Heart left ventricle (tissue), 16 donors: ENCODE measurements at regions not wholly inside any gene's neighbourhood (a gene's known extent, or its start where the extent isn't known, plus 50 kb on each side); places are given as distances from the start of the nearest gene placed in this dataset.

ENCODE experiments used
- ATAC-seq, 4 donors: fragments of 200-7000 bp; cut with Tn5 transposase; one replicate each; pipeline ENCODE4 v1.9.1; 2020 to 2022; ENCODE audit warnings: moderate library complexity in 4 of 4, mild to moderate bottlenecking in 3 of 4, moderate number of reproducible peaks in 1 of 4
- DNase-seq, 5 donors: peaks; one replicate each; pipeline ENCODE4 v3.0.0-alpha.2; 2020
- H3K27ac ChIP-seq, 12 donors: fragments of 200-600 bp; sonication (generic) in 4 of 12; one replicate each; pipeline versions ENCODE4 v1.5.0 to v1.8.0; 2016 to 2022; ENCODE audit warnings: mild to moderate bottlenecking in 2 of 12
- H3K27me3 ChIP-seq, 9 donors: fragments of 200-600 bp; sonication (generic) in 2 of 9; one replicate each; pipeline versions ENCODE4 v1.5.1 to v1.8.0; 2016 to 2022; ENCODE audit warnings: mild to moderate bottlenecking in 3 of 9
- H3K36me3 ChIP-seq, 9 donors: fragments of 200-600 bp; sonication (generic) in 2 of 9; one replicate each; pipeline versions ENCODE4 v1.5.0 to v1.8.0; 2018 to 2022; ENCODE audit warnings: mild to moderate bottlenecking in 2 of 9
- H3K4me1 ChIP-seq, 12 donors: fragments of 200-600 bp; sonication (generic) in 4 of 12; one replicate each; pipeline versions ENCODE4 v1.5.0 to v1.8.0; 2016 to 2022; ENCODE audit warnings: mild to moderate bottlenecking in 3 of 12
- H3K4me3 ChIP-seq, 12 donors: fragments of 200-600 bp; sonication (generic) in 4 of 12; one replicate each; pipeline versions ENCODE4 v1.5.0 to v1.8.0; 2017 to 2022; ENCODE audit warnings: mild to moderate bottlenecking in 9 of 12, moderate library complexity in 4 of 12
- H3K9me3 ChIP-seq, 12 donors: fragments of 200-600 bp; sonication (generic) in 4 of 12; one replicate each; pipeline versions ENCODE4 v1.5.0 to v1.8.0; 2016 to 2022; ENCODE audit warnings: mild to moderate bottlenecking in 1 of 12
- POLR2A ChIP-seq, 2 donors: fragments of 450-650 bp; IDR thresholded peaks; one replicate each; pipeline ENCODE4 v1.6.1; 2017; ENCODE audit warnings: antibody characterized with exemption in 2 of 2, mild to moderate bottlenecking in 2 of 2, moderate library complexity in 2 of 2
- WGBS, 4 donors: extraction: QIAGEN DNeasy Blood & Tissue Kit in 2 of 4; methylation state at CpG; one replicate each; pipeline versions ENCODE4 v1.1.5 to v1.1.7; 2013 to 2018; 5-methylcytosine and 5-hydroxymethylcytosine counted together
- intact Hi-C, 10 donors: fragments of 100-400 bp; cut with DNase I; formaldehyde crosslinking; loops; one replicate each; pipeline versions ENCODE4 v1.11.1 to v1.14.2; 2022
- TF ChIP-seq, protein P1 (sequence below), 12 donors: fragments of 200-600 bp; sonication (generic) in 4 of 12; IDR thresholded peaks; one replicate each; pipeline versions ENCODE4 v1.5.0 to v1.8.0; 2018 to 2022; ENCODE audit warnings: antibody characterized with exemption in 12 of 12, mild to moderate bottlenecking in 5 of 12
- donor health status: ischemic (EF 13 %, LVEDD 7.1; RV severe dilation, severe dysfunction).
- donor health status: healthy with polysubstance abuse.
- donor health status: DM: no; HTN: yes; CAD: no.
- donor health status: DM: no; HTN: no; CAD: no.
- donor health status: ischemic (EF 25% LVEDD 6.9; RV normal size, moderate dysfunction).
- donor health status: ischemic (EF 25% LVEDD 5.7; RV mildly dilated, moderate dysfunction).
- donor health status: healthy.
- donor health status: DM: yes; HTN: yes; CAD: no.
- donor health status: ischemic (EF 35%, LVEDD 5.7; RV mildly dilated, moderate dysfunction).
- donor health status: nonischemic (EF 11% LVEDD 7.7; RV severe dilation, severe dysfunction).
- donor health status: DM: yes; HTN: yes; CAD: no.
- donor health status: PGD.
- donor health status: ischemic (EF 29% LVEDD 5.4; RV normal size, mild dysfunction).
- donor health status: nonischemic (EF 23%, LVEDD 6.1; RV moderate dilation, normal function).

DNA sequence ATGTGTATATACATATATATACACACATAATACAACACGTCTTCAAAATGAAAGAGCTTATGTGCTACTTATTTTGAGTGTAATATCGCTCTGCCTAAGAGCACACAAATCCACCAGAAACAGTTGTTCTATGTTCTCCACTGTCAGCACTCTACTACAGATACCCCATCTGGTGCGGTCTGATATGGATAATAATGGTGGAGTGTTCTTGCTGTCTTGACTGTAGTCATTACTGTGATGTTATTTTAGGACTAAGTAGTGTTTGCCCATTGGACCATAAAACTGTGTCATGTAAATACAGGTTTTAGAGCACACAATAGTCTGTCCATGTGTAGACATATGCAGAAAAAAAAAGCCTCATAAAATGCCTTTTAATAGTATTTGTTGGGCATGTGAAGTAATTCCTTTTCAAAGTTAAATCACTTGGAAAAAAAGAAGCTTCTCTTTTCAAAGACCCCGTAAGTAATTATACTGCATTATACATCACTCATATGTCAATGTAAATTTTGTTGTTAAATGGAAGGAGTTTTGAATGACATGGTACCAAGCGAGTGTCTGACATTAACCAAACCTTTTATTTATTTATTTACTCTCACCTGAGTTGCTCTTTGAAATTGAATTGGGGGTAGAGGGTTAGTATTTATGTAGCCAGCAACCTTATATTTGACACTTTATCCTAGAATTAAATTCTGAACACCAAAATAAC, 1249.2 kb upstream of the ZEB2 start:
- ATAC-seq, result peak in 2 of 4 donors; percentile 33 to 41
- no peak overlapping the region for H3K27ac ChIP-seq
- no peaks in the 10 kb centered on the region for H3K27me3 ChIP-seq
- H3K4me3 ChIP-seq, result no peak overlapping the region
- DNase-seq, result no peak
- WGBS, 4 donors, result 81 to 84% (median 82%) methylated on average over 5 of the region's 5 CpGs
- no peaks in the 10 kb centered on the region for H3K9me3 ChIP-seq
- H3K36me3 ChIP-seq, result no peaks in the 10 kb centered on the region
- H3K4me1 ChIP-seq, result peaks cover 0 to 6% (median 0%) of the 10 kb centered on the region in 12 donors
- intact Hi-C loops, result no loop called here
- TF ChIP-seq, protein P1, sequence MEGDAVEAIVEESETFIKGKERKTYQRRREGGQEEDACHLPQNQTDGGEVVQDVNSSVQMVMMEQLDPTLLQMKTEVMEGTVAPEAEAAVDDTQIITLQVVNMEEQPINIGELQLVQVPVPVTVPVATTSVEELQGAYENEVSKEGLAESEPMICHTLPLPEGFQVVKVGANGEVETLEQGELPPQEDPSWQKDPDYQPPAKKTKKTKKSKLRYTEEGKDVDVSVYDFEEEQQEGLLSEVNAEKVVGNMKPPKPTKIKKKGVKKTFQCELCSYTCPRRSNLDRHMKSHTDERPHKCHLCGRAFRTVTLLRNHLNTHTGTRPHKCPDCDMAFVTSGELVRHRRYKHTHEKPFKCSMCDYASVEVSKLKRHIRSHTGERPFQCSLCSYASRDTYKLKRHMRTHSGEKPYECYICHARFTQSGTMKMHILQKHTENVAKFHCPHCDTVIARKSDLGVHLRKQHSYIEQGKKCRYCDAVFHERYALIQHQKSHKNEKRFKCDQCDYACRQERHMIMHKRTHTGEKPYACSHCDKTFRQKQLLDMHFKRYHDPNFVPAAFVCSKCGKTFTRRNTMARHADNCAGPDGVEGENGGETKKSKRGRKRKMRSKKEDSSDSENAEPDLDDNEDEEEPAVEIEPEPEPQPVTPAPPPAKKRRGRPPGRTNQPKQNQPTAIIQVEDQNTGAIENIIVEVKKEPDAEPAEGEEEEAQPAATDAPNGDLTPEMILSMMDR (IDR thresholded peaks at IDR 0.05), result no peak
- no peak for TF ChIP-seq POLR2A (IDR thresholded peaks at IDR 0.05)

GRCh38 chr2:145765874-145766273, 1246.0 kb upstream of the ZEB2 start:
- H3K4me3 ChIP-seq, result no peak overlapping the region
- TF ChIP-seq, protein P1 (IDR thresholded peaks at IDR 0.05), result no peak
- no peak for TF ChIP-seq POLR2A (IDR thresholded peaks at IDR 0.05)
- H3K9me3 ChIP-seq, result no peaks in the 10 kb centered on the region
- intact Hi-C loops, result no loop called here
- 69 to 98% (median 92%) methylated on average over 1 of the region's 1 CpG for WGBS, 4 donors
- no peak overlapping the region for H3K27ac ChIP-seq
- peaks cover 0 to 12% (median 0%) of the 10 kb centered on the region in 12 donors for H3K4me1 ChIP-seq
- ATAC-seq, result no peak
- DNase-seq, result no peak
- H3K36me3 ChIP-seq, result no peaks in the 10 kb centered on the region
- no peaks in the 10 kb centered on the region for H3K27me3 ChIP-seq

- 50 to 59% (median 54%) methylated on average over 6 of the region's 6 CpGs for WGBS, 4 donors
- intact Hi-C loops, result no loop called here
- H3K36me3 ChIP-seq, result no peaks in the 10 kb centered on the region
- peak in 1 of 4 donors; percentile 31 for ATAC-seq
- no peaks in the 10 kb centered on the region for H3K27me3 ChIP-seq
- peak; percentile 31 to 69 (median 46) for DNase-seq
- H3K27ac ChIP-seq, result no peak overlapping the region
- H3K4me1 ChIP-seq, result peaks cover 0 to 13% (median 0%) of the 10 kb centered on the region in 12 donors
- TF ChIP-seq, protein P1 (IDR thresholded peaks at IDR 0.05), result no peak
- no peak for TF ChIP-seq POLR2A (IDR thresholded peaks at IDR 0.05)
- H3K9me3 ChIP-seq, result no peaks in the 10 kb centered on the region
- no peak overlapping the region for H3K4me3 ChIP-seq
These were observed 1244.7 kb upstream of the ZEB2 start for GRCh38 chr2:145764631-145765030.

- Histone ChIP-seq H3K27ac (peak overlapping the region in 1 of 12 donors; percentile 15), H3K9me3 (no peaks in the 10 kb centered on the region), H3K4me3 (no peak overlapping the region), H3K27me3 (no peaks in the 10 kb centered on the region), H3K4me1 (peaks cover 0 to 13% (median 0%) of the 10 kb centered on the region in 12 donors), H3K36me3 (no peaks in the 10 kb centered on the region)
- peak in 2 of 4 donors; percentile 24 to 45 for ATAC-seq
- WGBS, 4 donors, result 58 to 68% (median 64%) methylated on average over 4 of the region's 4 CpGs
- no peak for DNase-seq
- intact Hi-C loops, result no loop called here
- no peak for TF ChIP-seq POLR2A (IDR thresholded peaks at IDR 0.05)
- TF ChIP-seq, protein P1 (IDR thresholded peaks at IDR 0.05), result no peak
These were observed 1241.1 kb upstream of the ZEB2 start for GRCh38 chr2:145760781-145761649.
